GM18907 (cell line): ENCODE measurements at regions not wholly inside any gene's neighbourhood (a gene's known extent, or its start where the extent isn't known, plus 50 kb on each side); places are given as distances from the start of the nearest gene placed in this dataset.

ENCODE experiments used
- ATAC-seq: cut with Tn5 transposase; IDR thresholded peaks from one replicate; pipeline ENCODE4 v1.9.1; 2021; ENCODE audit warnings: mild to moderate bottlenecking, moderate library complexity; ENCODE audit not compliant: unreplicated experiment

GRCh38 chr4:152164561-152164960, 371.3 kb downstream of the FBXW7 start:
- no peak for ATAC-seq

- ATAC-seq = no peak
Observed at GRCh38 chr4:152162331-152162697, 373.6 kb downstream of the FBXW7 start.

GRCh38 chr4:152161676-152162330, 374.1 kb downstream of the FBXW7 start:
- no peak for ATAC-seq

DNA sequence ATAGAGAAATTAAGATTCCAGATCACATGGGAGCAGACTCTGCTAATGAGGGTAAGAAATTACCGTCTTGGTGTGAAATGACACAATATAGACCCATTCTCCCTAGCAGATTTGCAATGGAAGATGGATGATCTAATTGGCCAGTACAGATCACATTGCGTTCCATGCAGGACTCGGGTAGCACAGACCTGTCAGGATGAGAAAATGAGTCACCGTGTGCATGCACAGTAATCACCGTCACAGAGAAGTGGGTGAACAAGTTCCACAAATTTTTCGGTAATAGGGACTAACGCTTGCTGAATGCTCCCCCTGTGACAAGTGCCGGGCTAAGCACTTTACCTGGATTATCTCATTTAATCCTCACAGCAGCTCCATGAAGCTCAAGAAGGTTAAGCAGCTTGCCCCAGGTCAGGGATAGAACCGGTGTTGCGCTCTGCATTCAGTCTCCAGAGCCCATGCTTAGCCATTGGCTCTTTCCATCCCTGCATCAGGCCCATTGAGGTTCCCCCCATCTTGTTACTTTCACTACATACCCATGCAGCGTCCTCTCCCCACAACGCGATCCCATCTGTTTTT, 375.6 kb downstream of the FBXW7 start:
- no peak for ATAC-seq

- no peak for ATAC-seq
Observed at GRCh38 chr4:152159773-152160172, 376.1 kb downstream of the FBXW7 start.

- ATAC-seq = no peak
Observed at GRCh38 chr4:152158225-152158624, 377.7 kb downstream of the FBXW7 start.

DNA sequence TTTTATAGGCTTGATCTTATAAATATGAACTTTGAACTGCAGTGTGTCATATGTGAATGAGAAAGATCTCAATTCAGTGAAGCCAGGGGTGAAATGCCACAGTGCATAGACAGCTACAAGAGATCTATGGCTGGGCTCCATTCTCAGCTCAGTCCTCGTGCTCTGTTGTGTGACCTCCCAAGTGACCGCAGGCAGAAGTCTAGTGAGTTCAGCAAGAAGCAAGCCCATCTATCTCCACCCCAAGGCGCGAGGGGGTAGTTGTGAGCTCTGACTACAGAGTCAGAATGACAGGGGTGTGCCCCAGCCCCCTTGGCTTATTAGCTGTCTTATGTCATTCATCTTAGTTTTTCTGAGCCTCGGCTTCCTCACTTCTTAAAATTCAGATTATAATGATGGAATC, 378.3 kb downstream of the FBXW7 start:
- ATAC-seq = no peak

GRCh38 chr4:152156442-152156841, 379.4 kb downstream of the FBXW7 start:
- no peak for ATAC-seq

- no peak for ATAC-seq
Observed at GRCh38 chr4:152155070-152155469, 380.8 kb downstream of the FBXW7 start.

DNA sequence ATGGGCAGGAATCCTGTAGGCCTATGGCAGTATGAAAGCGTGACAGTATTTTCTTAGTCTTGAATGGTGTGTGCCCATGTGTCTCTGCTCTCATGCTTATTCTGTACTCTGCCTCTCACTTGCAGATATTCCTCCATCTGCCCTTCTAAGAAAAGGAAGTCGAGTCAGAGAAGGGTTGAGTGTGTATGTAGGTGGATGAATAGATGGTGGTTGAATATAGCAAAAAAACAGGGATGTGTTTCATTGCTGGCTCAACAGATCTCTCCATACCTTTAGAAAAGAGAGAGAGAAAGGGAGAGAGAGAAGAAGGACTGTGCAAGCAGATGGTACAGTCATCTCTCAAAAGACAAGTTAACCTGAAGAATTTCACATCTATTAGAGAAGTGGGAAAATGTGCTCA, 381.5 kb downstream of the FBXW7 start:
- ATAC-seq = no peak

- no peak for ATAC-seq
Observed at GRCh38 chr4:152153476-152154270, 382.2 kb downstream of the FBXW7 start.

DNA sequence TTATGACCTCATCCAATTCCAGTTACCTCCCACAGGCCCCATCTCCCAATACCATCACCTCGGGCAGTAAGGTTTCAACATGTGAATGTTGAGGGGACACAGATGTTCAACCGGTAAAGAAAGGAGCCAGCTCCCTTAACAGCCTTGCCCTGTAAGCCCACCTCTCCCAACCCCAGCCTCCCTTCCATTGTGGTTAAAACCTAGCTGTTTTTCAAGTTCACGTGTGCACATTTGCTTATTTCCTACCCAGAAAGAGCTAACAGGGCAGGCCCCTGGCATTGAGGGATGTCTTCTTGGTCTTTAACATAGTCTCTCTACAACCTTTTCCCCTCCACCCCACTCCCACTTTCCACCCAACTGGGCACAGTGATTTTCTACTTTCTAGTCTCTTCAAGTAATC, 385.7 kb downstream of the FBXW7 start:
- ATAC-seq = no peak

DNA sequence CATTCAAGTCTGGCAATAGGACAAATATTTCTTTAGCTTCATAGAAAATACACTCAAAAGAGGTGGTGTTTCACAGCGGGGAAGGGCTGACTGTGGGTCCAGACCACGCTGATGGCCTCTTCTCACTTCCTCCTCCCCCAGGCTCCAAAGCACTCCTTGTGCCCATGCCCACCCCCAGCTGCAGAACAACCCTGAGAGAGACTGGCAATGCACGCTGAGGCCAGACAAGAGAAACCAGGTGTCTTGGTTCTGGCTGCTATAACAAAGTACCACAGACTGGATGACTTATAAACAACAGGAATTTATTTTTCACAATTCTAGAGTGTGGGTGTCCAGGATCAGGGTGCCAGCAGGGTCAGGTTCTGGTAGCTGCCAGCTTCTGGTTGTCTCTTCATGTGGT, 386.1 kb downstream of the FBXW7 start:
- ATAC-seq = no peak

DNA sequence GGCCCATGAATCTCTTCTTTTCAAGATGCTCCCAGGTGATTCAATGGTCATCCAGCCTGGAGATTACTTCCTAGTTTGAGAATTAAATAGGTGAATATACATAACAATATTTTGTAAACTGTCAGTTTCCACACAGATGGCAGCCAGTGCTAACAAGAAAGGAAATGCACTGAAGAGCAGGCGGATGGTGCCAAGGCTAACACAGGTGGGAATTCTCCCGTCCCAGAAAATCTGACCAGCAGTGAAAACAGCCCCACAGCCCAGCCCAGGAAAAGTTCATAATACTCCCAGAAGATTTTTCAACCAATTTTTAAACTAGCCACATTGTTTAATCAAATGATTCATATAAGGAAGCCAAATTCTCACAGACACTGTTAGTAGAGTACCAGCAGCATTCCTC, 387.2 kb upstream of the GATB start:
- no peak for ATAC-seq

GRCh38 chr4:152146244-152146643, 385.4 kb upstream of the GATB start:
- ATAC-seq = no peak

GRCh38 chr4:152143806-152144205, 383.0 kb upstream of the GATB start:
- ATAC-seq = no peak

DNA sequence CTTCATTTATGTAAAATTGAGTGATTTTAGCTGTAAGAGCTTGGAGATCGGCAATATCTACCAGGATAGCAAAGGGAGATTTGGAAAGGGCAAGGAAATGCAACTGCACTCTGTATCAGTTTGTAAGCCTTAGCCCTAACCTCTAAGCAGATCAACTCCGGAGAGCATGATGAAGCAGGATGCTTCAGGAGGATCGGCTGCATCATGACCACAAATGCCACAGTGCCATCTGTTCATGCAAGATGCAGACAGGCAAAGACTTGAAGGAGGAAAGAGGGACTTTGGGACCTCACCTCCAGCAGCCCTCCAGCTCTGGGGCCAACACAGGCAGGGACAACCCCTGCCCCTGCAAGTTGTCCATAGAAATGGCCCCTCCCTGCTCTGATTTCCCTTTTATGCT, 377.6 kb upstream of the GATB start:
- no peak for ATAC-seq

DNA sequence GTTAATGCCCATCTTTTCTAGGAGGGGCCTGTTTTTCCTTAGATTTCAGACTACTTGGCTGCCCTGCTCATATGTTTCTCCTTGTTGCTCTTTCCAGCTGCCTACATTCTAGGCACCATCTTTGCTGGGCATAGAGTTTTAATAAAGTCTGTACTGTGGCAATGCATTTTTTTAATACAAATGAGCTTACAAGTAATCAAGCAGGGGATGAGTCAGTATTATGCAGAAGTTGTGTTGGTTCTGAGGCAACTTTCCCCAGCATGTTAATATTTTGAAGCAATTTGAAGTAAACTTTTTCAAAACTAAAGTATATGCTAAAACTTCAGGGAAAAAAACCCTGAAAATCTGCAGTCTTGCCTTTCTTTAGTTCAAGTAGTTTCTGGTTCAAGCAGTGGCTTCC, 372.0 kb upstream of the GATB start:
- ATAC-seq = no peak

DNA sequence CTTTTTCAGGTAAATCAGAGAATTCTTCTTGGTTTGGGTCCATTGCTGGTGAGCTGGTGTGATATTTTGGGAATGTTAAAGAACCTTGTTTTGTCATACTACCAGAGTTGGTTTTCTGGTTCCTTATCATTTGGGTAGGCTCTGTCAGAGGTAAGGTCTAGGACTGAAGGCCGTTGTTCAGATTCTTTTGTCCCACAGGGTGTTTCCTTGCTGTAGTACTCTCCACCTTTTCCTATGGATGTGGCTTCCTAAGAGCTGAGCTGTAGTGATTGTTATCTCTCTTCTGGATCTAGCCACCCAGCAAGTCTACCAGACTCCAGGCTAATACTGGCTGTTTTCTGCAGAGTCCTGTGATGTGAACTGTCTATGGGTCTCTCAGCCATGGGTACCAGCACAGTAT, 367.5 kb upstream of the GATB start:
- no peak for ATAC-seq

GRCh38 chr4:152126238-152126637, 365.4 kb upstream of the GATB start:
- ATAC-seq = no peak

DNA sequence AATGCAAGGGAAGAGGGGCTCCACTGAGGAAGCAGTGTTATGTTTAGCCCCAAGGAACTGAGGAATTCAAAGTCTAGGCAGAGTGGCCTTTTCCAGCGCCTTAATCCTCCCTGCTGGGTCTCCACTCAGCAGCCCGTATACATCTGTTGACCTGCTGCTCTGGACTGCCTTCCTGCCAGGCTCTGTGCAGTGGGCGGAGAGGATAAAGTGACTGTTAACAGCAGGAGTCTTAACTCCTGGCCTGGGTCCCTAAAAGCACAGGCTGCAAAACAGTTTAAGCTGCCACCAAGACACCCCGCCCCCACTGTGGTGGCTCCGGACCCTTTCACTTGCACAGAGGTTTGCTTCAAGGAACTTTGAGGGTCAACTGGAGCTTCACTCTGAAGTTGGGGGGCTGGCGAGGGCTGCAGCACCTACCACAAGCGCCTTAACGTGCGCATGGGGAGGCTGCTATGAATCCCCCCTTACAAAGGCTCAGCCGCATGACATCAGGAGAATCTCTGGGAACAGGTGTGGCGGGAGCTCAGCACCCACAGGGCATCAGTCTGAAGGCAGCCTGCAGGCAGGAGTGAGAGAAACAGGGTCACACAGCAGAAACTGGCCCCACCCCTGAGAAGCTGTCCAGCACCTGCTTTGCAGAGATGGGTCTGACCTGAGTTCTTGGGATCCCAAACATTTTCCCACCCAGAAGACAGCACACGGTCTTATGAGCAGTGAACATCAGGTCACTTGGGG, 358.2 kb upstream of the GATB start:
- no peak for ATAC-seq
